H1 (cell line): ENCODE measurements at regions not wholly inside any gene's neighbourhood (a gene's known extent, or its start where the extent isn't known, plus 50 kb on each side); places are given as distances from the start of the nearest gene placed in this dataset.

Source experiments
- CTCF ChIA-PET: fragments of 300-600 bp; sonication (Branson Sonifier 250); formaldehyde crosslinking; loops from one replicate; lab custom pipeline; 2021; ENCODE audit not compliant: partially characterized antibody; lab: Charles Lee
- POLR2A ChIA-PET: fragments of 300-600 bp; sonication (Branson Sonifier 250); formaldehyde crosslinking; loops from one replicate; lab custom pipeline; 2021; ENCODE audit warnings: inconsistent platforms; ENCODE audit not compliant: partially characterized antibody; lab: Charles Lee
- DNase-seq, 2 experiments: peaks; one replicate each; pipeline versions ENCODE4 v3.0.0 to v3.0.0-alpha.2; 2010 to 2022; ENCODE audit warnings: low spot score in 2 of 2, low read depth in 1 of 2, mixed read lengths in 1 of 2
- FAIRE-seq: peaks from 2 replicates; lab custom pipeline; 2011; peaks lifted over from hg19 to GRCh38; lab: Jason Lieb, UNC
- H2AFZ ChIP-seq: 2 replicates; pipeline ENCODE4 v1.8.1; 2012; ENCODE audit warnings: low read length, inconsistent platforms
- H2AK5ac ChIP-seq: 2 replicates; pipeline ENCODE4 v1.6.1; 2013; ENCODE audit warnings: low read depth, low read length
- H2BK120ac ChIP-seq: replicated peaks from 2 replicates; pipeline ENCODE3; 2013; ENCODE audit warnings: low read depth, low read length, inconsistent platforms
- H2BK12ac ChIP-seq: 2 replicates; pipeline ENCODE4 v1.6.1; 2013; ENCODE audit warnings: low read depth, low read length
- H2BK15ac ChIP-seq: 2 replicates; pipeline ENCODE4 v1.6.1; 2013; ENCODE audit warnings: low read length
- H2BK20ac ChIP-seq: 2 replicates; pipeline ENCODE4 v1.6.1; 2013; ENCODE audit warnings: low read length
- H2BK5ac ChIP-seq: 2 replicates; pipeline ENCODE4 v1.6.1; 2013; ENCODE audit warnings: low read depth, low read length
- H3K14ac ChIP-seq: 2 replicates; pipeline ENCODE4 v1.6.1; 2013; ENCODE audit warnings: inconsistent platforms; ENCODE audit not compliant: insufficient read length
- H3K18ac ChIP-seq: 2 replicates; pipeline ENCODE4 v1.6.1; 2013; ENCODE audit warnings: low read length; ENCODE audit errors: extremely low read depth
- H3K23ac ChIP-seq: 2 replicates; pipeline ENCODE4 v1.6.1; 2013; ENCODE audit warnings: inconsistent platforms; ENCODE audit not compliant: insufficient read length
- H3K23me2 ChIP-seq: 2 replicates; pipeline ENCODE4 v1.6.1; 2013; ENCODE audit warnings: low read depth, low read length
- H3K27ac ChIP-seq: 2 replicates; pipeline ENCODE4 v1.6.1; 2011; ENCODE audit warnings: low read depth, low read length, inconsistent platforms
- H3K27me3 ChIP-seq, 4 experiments: replicated peaks in 1 of 4; 1 replicate in 1 of 4; 2 replicates in 3 of 4; pipeline versions ENCODE4 v1.6.1 to v1.8.1; 2011 to 2013; ENCODE audit warnings: low read length in 3 of 4, mild to moderate bottlenecking in 3 of 4, inconsistent platforms in 2 of 4, mixed read lengths in 2 of 4, moderate library complexity in 1 of 4; ENCODE audit not compliant: control insufficient read depth in 3 of 4, insufficient read depth in 3 of 4; ENCODE audit errors: extremely low read depth in 1 of 4
- H3K36me3 ChIP-seq, 4 experiments: 2 replicates each; pipeline versions ENCODE4 v1.6.1 to v1.8.1; 2011 to 2013; ENCODE audit warnings: mild to moderate bottlenecking in 4 of 4, low read length in 3 of 4, moderate library complexity in 2 of 4, control low read depth in 1 of 4, inconsistent platforms in 1 of 4; ENCODE audit not compliant: insufficient read depth in 4 of 4, control insufficient read depth in 2 of 4
- H3K4ac ChIP-seq: replicated peaks from 2 replicates; pipeline ENCODE3; 2013; ENCODE audit warnings: low read length, low read depth, mixed read lengths, inconsistent platforms; ENCODE audit not compliant: insufficient read length
- H3K4me1 ChIP-seq, 4 experiments: replicated peaks in 1 of 4; 1 replicate in 1 of 4; 2 replicates in 3 of 4; pipeline versions ENCODE4 v1.6.1 to v1.8.1; 2011 to 2013; ENCODE audit warnings: low read length in 3 of 4, inconsistent platforms in 2 of 4, mixed read lengths in 1 of 4; ENCODE audit not compliant: insufficient read depth in 4 of 4, control insufficient read depth in 3 of 4
- H3K4me2 ChIP-seq, 2 experiments: 2 replicates each; pipeline versions ENCODE4 v1.6.1 to v1.8.1; 2011 to 2013; ENCODE audit warnings: low read depth in 2 of 2, low read length in 2 of 2, control low read depth in 1 of 2, inconsistent platforms in 1 of 2, mild to moderate bottlenecking in 1 of 2; ENCODE audit not compliant: insufficient read depth in 1 of 2
- H3K4me3 ChIP-seq, 4 experiments: fragments of 200-600, 300-600 bp in 1 of 4; sonication (generic), shearing (Covaris generic), sonication (Bioruptor Twin) in 1 of 4; 2 replicates each; pipeline versions ENCODE4 v1.5.1 to v1.8.1; 2011 to 2016; ENCODE audit warnings: low read length in 4 of 4, low read depth in 3 of 4, control low read depth in 2 of 4, inconsistent platforms in 2 of 4, mild to moderate bottlenecking in 2 of 4, mixed read lengths in 1 of 4, moderate library complexity in 1 of 4; ENCODE audit not compliant: insufficient read depth in 2 of 4; ENCODE audit errors: extremely low read depth in 1 of 4
- H3K56ac ChIP-seq: replicated peaks from 2 replicates; pipeline ENCODE3; 2013; ENCODE audit warnings: low read depth, mild to moderate bottlenecking, mixed read lengths, low read length, inconsistent platforms; ENCODE audit not compliant: insufficient read length
- H3K79me1 ChIP-seq: 2 replicates; pipeline ENCODE4 v1.6.1; 2013; ENCODE audit warnings: low read depth, low read length, control low read depth
- H3K79me2 ChIP-seq, 2 experiments: 2 replicates each; pipeline versions ENCODE4 v1.6.1 to v1.8.1; 2012 to 2013; ENCODE audit warnings: low read length in 2 of 2, mild to moderate bottlenecking in 2 of 2, inconsistent platforms in 1 of 2; ENCODE audit not compliant: insufficient read depth in 2 of 2, control insufficient read depth in 1 of 2
- H3K9ac ChIP-seq, 4 experiments: replicated peaks in 1 of 4; 1 replicate in 1 of 4; 2 replicates in 3 of 4; pipeline versions ENCODE4 v1.6.1 to v1.8.1; 2011 to 2013; ENCODE audit warnings: low read depth in 3 of 4, low read length in 3 of 4, control low read depth in 2 of 4, mild to moderate bottlenecking in 2 of 4, moderate library complexity in 2 of 4, inconsistent platforms in 1 of 4; ENCODE audit errors: extremely low read depth in 1 of 4
- H3K9me3 ChIP-seq, 2 experiments: 2 replicates each; pipeline versions ENCODE4 v1.6.1 to v1.8.1; 2012 to 2013; ENCODE audit warnings: mild to moderate bottlenecking in 2 of 2, moderate library complexity in 2 of 2, control low read depth in 1 of 2, inconsistent platforms in 1 of 2, low read depth in 1 of 2, low read length in 1 of 2, mixed read lengths in 1 of 2; ENCODE audit not compliant: insufficient read depth in 2 of 2
- H4K20me1 ChIP-seq, 2 experiments: replicated peaks in 1 of 2; 2 replicates each; pipeline versions ENCODE3 to v1.8.1; 2011 to 2013; ENCODE audit warnings: inconsistent platforms in 2 of 2, low read length in 2 of 2, mild to moderate bottlenecking in 1 of 2; ENCODE audit not compliant: insufficient read depth in 2 of 2, control insufficient read depth in 1 of 2
- H4K5ac ChIP-seq: 2 replicates; pipeline ENCODE4 v1.6.1; 2013; ENCODE audit warnings: low read length, low read depth, mixed read lengths, inconsistent platforms; ENCODE audit not compliant: insufficient read length
- H4K8ac ChIP-seq: 2 replicates; pipeline ENCODE4 v1.8.0; 2013; ENCODE audit warnings: mild to moderate bottlenecking, moderate library complexity, low read length, inconsistent platforms; ENCODE audit not compliant: insufficient read depth; ENCODE audit errors: extremely low read depth
- H4K91ac ChIP-seq: replicated peaks from 2 replicates; pipeline ENCODE3; 2013; ENCODE audit warnings: low read length, mixed read lengths, inconsistent platforms; ENCODE audit not compliant: insufficient read length
- ATF3 ChIP-seq: IDR thresholded peaks from 2 replicates; pipeline ENCODE4 v1.6.1; 2011; ENCODE audit warnings: low read depth, mild to moderate bottlenecking, low read length; ENCODE audit not compliant: insufficient read depth
- BCL11A ChIP-seq, 2 experiments: IDR thresholded peaks; one replicate each; pipeline ENCODE4 v1.6.1; 2011; ENCODE audit warnings: low read depth in 2 of 2, low read length in 2 of 2, mild to moderate bottlenecking in 2 of 2
- BRCA1 ChIP-seq: IDR thresholded peaks from 2 replicates; pipeline ENCODE4 v1.6.1; 2012; ENCODE audit warnings: low read depth, low read length, improper control_type of control experiment
- CTBP2 ChIP-seq: IDR thresholded peaks from 2 replicates; pipeline ENCODE4 v1.7.0; 2011; ENCODE audit warnings: borderline replicate concordance, mild to moderate bottlenecking, moderate library complexity, mixed read lengths, low read length; ENCODE audit not compliant: insufficient read depth, insufficient read length
- EP300 ChIP-seq, 2 experiments: IDR thresholded peaks; 1 replicate in 1 of 2; 2 replicates in 1 of 2; pipeline ENCODE4 v1.6.1; 2011 to 2012; ENCODE audit warnings: low read depth in 2 of 2, low read length in 2 of 2, mild to moderate bottlenecking in 2 of 2, borderline replicate concordance in 1 of 2, inconsistent platforms in 1 of 2, moderate library complexity in 1 of 2
- EZH2 ChIP-seq: fragments of 200-600 bp; sonication (generic); IDR thresholded peaks from 2 replicates; pipeline ENCODE4 v1.7.1; 2012; ENCODE audit warnings: low read depth, mild to moderate bottlenecking, moderate library complexity, low read length, inconsistent platforms; ENCODE audit not compliant: severe bottlenecking
- FOSL1 ChIP-seq: IDR thresholded peaks from 2 replicates; pipeline ENCODE4 v1.6.1; 2011; ENCODE audit warnings: mild to moderate bottlenecking, low read depth, low read length, moderate library complexity; ENCODE audit not compliant: insufficient read depth
- HDAC2 ChIP-seq, 2 experiments: fragments of 300-600 bp in 1 of 2; sonication (generic) in 1 of 2; IDR thresholded peaks; 2 replicates each; pipeline ENCODE4 v1.6.1; 2011 to 2012; ENCODE audit warnings: low read depth in 2 of 2, low read length in 2 of 2, mild to moderate bottlenecking in 2 of 2, moderate library complexity in 2 of 2, borderline replicate concordance in 1 of 2, inconsistent platforms in 1 of 2
- KDM1A ChIP-seq: fragments of 200-600, 300-600 bp; sonication (generic); IDR thresholded peaks from 2 replicates; pipeline ENCODE4 v1.7.1; 2016; ENCODE audit warnings: mild to moderate bottlenecking, low read length, borderline replicate concordance
- RFX5 ChIP-seq: IDR thresholded peaks from 2 replicates; pipeline ENCODE4 v1.6.1; 2011; ENCODE audit warnings: low read depth, low read length, improper control_type of control experiment, borderline replicate concordance
- RNF2 ChIP-seq: fragments of 200-900, 300-1000 bp; sonication (generic); IDR thresholded peaks from 2 replicates; pipeline ENCODE4 v1.7.1; 2016; ENCODE audit warnings: borderline replicate concordance, low read depth, mild to moderate bottlenecking, antibody characterized with exemption, low read length; ENCODE audit not compliant: poor library complexity, severe bottlenecking; ENCODE audit errors: missing control alignments
- SP4 ChIP-seq: IDR thresholded peaks from 2 replicates; pipeline ENCODE4 v1.6.1; 2012; ENCODE audit warnings: low read length, inconsistent platforms
- YY1 ChIP-seq: IDR thresholded peaks from 2 replicates; pipeline ENCODE4 v1.6.1; 2011; ENCODE audit warnings: low read depth, mild to moderate bottlenecking, low read length
- WGBS, 2 experiments: shearing (Covaris generic) in 1 of 2; methylation state at CpG; one replicate each; pipeline versions ENCODE4 v1.1.6 to v1.1.7; 2013 to 2015; ENCODE audit warnings: low lambda C conversion rate in 2 of 2, mixed read lengths in 2 of 2, inconsistent platforms in 1 of 2, low coverage in 1 of 2, missing lambda C conversion rate in 1 of 2; ENCODE audit not compliant: insufficient replicate concordance in 2 of 2, insufficient coverage in 1 of 2, insufficient read length in 1 of 2; ENCODE audit errors: extremely low coverage in 1 of 2, missing lambda C conversion rate in 1 of 2; 5-methylcytosine and 5-hydroxymethylcytosine counted together

DNA sequence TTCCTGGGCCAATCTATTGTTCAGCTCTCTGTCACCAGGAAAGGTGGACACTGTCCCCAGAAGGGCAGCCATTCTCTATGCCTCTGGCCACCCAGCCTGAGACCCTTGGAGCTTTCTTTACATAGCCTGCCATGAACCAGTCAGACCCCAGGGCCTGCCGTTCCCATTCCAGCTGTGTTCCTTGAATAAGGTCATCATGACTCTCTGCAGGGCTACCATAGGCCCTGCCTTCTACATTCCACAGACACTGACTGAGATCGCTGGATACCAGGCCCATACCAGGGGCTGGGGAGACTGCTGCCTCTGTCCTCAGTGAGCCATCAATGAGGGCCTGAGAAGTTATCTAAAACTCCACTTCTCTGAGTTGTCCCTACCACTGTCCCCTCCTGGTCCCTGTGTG lies 75.5 kb downstream of the SYNE3 start:
- Histone ChIP-seq H2BK12ac (no peak overlapping the region), H3K27me3 (no peaks in the 10 kb centered on the region), H3K18ac (no peak overlapping the region), H3K4me1 (no peaks in the 10 kb centered on the region), H2AK5ac (no peak overlapping the region), H3K9me3 (no peaks in the 10 kb centered on the region), H3K14ac (no peak overlapping the region), H3K36me3 (no peaks in the 10 kb centered on the region), H3K9ac (no peak overlapping the region), H4K91ac (no peak overlapping the region), H3K27ac (no peak overlapping the region), H2BK15ac (no peak overlapping the region), H2BK120ac (no peak overlapping the region), H2BK5ac (no peak overlapping the region), H3K23ac (no peak overlapping the region), H3K4ac (no peak overlapping the region), H4K5ac (no peak overlapping the region), H3K79me1 (no peaks in the 10 kb centered on the region), H4K20me1 (no peaks in the 10 kb centered on the region), H2BK20ac (no peak overlapping the region), H2AFZ (no peak overlapping the region), H3K79me2 (no peaks in the 10 kb centered on the region), H3K4me3 (no peak overlapping the region; a peak in 1 of 8 replicates), H3K23me2 (no peaks in the 10 kb centered on the region), H4K8ac (no peak overlapping the region), H3K56ac (no peak overlapping the region), H3K4me2 (no peak overlapping the region)
- FAIRE-seq: no peak
- no peak for DNase-seq
- 79% methylated on average over 2 of the region's 2 CpGs; no CpG with 5 or more reads in 1 of the 2 experiments for WGBS, 2 experiments
- ChIA-PET POLR2A (interaction anchor here (0.6 kb wide), 1 partner anchor 316 kb away, joined by 3 read pairs; no protein-coding TSS in a partner anchor), CTCF (interaction anchor here (0.7 to 6.0 kb wide), 17 partner anchors 9 to 152 kb away, joined by 3 to 100 read pairs (median 5); no protein-coding TSS in a partner anchor)
- TF ChIP-seq CTBP2 (no peak), RNF2 (no peak), RFX5 (no peak), YY1 (no peak), SP4 (no peak), HDAC2 (IDR thresholded peaks at IDR 0.05; ENCODE audit: borderline replicate concordance in 1 of 2, low read depth in 2 of 2, low read length in 2 of 2) (no peak), BRCA1 (no peak), FOSL1 (no peak), KDM1A (no peak), EZH2 (no peak), BCL11A (IDR thresholded peaks at IDR 0.05; ENCODE audit: low read depth in 2 of 2, low read length in 2 of 2) (no peak), ATF3 (no peak), EP300 (IDR thresholded peaks at IDR 0.05; ENCODE audit: borderline replicate concordance in 1 of 2, low read depth in 2 of 2, low read length in 2 of 2) (no peak)
